BE2C (cell line): ENCODE measurements at regions not wholly inside any gene's neighbourhood (a gene's known extent, or its start where the extent isn't known, plus 50 kb on each side); places are given as distances from the start of the nearest gene placed in this dataset.

ENCODE experiments used
- DNase-seq: peaks from one replicate; pipeline ENCODE4 v3.0.0-alpha.2; 2020
- H3K27me3 ChIP-seq: fragments of 250-450 bp; sonication (Bioruptor Pico); 2 replicates; pipeline ENCODE4 v1.5.1; 2020; ENCODE audit warnings: mild to moderate bottlenecking
- H3K36me3 ChIP-seq: fragments of 250-450 bp; sonication (Bioruptor Pico); 2 replicates; pipeline ENCODE4 v1.5.1; 2020; ENCODE audit warnings: mild to moderate bottlenecking
- H3K4me1 ChIP-seq: fragments of 250-450 bp; sonication (Bioruptor Pico); 2 replicates; pipeline ENCODE4 v1.5.1; 2020
- H3K4me3 ChIP-seq: 2 replicates; pipeline ENCODE4 v1.5.1; 2011; ENCODE audit warnings: low read depth, low read length
- H3K9me3 ChIP-seq: fragments of 250-450 bp; sonication (Bioruptor Pico); 2 replicates; pipeline ENCODE4 v1.5.1; 2020
- TF ChIP-seq, protein P1 (sequence below): IDR thresholded peaks from 2 replicates; pipeline ENCODE4 v1.5.1; 2012; ENCODE audit warnings: mild to moderate bottlenecking, low read depth, low read length

DNA sequence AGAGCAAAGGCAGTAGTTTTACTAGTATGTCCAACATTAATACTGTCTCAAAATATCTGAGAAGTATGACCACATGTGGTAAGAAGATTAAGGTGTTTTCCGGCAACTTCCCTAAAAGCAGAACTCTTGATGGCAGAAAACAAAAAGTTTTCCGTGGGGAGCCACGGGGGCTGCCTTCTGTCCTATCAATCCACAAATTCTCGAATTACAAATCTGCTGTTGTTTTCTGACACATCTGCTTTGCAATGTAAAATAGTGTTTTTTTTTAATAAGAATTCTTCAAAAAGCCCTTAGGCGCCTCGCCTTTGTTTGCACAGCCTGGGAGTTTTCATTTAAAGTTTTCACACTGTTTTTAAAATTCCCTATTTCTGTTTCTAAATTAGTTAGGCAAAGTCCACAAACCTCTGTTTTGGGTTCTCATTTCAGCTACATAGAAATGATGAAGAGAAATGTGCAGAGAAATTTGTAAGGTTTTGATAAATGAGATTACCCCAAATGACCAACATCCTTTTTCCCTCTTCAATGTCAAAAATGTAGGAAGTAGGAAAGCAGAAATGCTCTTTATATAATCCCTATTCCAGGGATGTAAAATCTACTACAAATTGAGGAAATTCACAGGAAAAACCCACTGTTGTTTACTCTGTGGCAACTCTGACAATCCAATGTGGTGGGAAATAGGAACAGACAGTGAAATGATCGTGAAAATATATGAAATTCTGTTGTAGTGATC, 385.8 kb downstream of the ZEB2 start:
- Histone ChIP-seq H3K27me3 (no peaks in the 10 kb centered on the region), H3K36me3 (no peaks in the 10 kb centered on the region), H3K9me3 (no peaks in the 10 kb centered on the region), H3K4me1 (no peaks in the 10 kb centered on the region), H3K4me3 (no peak overlapping the region)
- TF ChIP-seq, protein P1, sequence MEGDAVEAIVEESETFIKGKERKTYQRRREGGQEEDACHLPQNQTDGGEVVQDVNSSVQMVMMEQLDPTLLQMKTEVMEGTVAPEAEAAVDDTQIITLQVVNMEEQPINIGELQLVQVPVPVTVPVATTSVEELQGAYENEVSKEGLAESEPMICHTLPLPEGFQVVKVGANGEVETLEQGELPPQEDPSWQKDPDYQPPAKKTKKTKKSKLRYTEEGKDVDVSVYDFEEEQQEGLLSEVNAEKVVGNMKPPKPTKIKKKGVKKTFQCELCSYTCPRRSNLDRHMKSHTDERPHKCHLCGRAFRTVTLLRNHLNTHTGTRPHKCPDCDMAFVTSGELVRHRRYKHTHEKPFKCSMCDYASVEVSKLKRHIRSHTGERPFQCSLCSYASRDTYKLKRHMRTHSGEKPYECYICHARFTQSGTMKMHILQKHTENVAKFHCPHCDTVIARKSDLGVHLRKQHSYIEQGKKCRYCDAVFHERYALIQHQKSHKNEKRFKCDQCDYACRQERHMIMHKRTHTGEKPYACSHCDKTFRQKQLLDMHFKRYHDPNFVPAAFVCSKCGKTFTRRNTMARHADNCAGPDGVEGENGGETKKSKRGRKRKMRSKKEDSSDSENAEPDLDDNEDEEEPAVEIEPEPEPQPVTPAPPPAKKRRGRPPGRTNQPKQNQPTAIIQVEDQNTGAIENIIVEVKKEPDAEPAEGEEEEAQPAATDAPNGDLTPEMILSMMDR, result no peak
- no peak for DNase-seq

GRCh38 chr2:144132357-144132756, 387.6 kb downstream of the ZEB2 start:
- Histone ChIP-seq H3K4me1 (no peaks in the 10 kb centered on the region), H3K27me3 (no peaks in the 10 kb centered on the region), H3K9me3 (no peaks in the 10 kb centered on the region), H3K4me3 (no peak overlapping the region), H3K36me3 (no peaks in the 10 kb centered on the region)
- TF ChIP-seq, protein P1, result no peak
- DNase-seq, result no peak

GRCh38 chr2:144131042-144131441, 388.9 kb downstream of the ZEB2 start:
- TF ChIP-seq, protein P1, result no peak
- H3K4me3 ChIP-seq, result no peak overlapping the region
- no peaks in the 10 kb centered on the region for H3K9me3 ChIP-seq
- DNase-seq, result no peak
- H3K27me3 ChIP-seq, result no peaks in the 10 kb centered on the region
- H3K4me1 ChIP-seq, result no peaks in the 10 kb centered on the region
- H3K36me3 ChIP-seq, result no peaks in the 10 kb centered on the region

GRCh38 chr2:144130551-144130950, 389.4 kb downstream of the ZEB2 start:
- TF ChIP-seq, protein P1, result no peak
- H3K27me3 ChIP-seq, result no peaks in the 10 kb centered on the region
- H3K9me3 ChIP-seq, result no peaks in the 10 kb centered on the region
- H3K4me3 ChIP-seq, result no peak overlapping the region
- no peak for DNase-seq
- no peaks in the 10 kb centered on the region for H3K4me1 ChIP-seq
- H3K36me3 ChIP-seq, result no peaks in the 10 kb centered on the region

GRCh38 chr2:144128130-144128746, 391.7 kb downstream of the ZEB2 start:
- DNase-seq, result no peak
- Histone ChIP-seq H3K27me3 (no peaks in the 10 kb centered on the region), H3K9me3 (no peaks in the 10 kb centered on the region), H3K4me3 (no peak overlapping the region), H3K4me1 (no peaks in the 10 kb centered on the region), H3K36me3 (no peaks in the 10 kb centered on the region)
- TF ChIP-seq, protein P1, result no peak

DNA sequence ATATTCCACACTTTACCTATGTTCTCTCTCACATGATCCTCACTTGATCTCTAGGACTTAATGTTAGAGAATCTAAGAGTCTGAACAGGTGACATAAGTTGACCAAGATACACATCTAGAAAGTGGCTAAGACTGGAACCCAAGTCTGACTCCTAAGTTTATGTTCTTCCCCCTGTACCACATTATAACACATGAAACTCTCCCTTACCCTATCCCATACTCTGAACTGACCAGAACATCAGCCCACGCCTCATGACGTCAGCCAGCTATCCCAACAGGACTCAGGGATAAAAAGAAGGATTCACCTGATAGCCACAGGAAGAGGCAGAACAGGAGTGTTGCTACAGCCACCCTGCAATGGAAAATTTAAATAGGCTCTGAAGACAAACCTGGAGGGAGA, 392.2 kb downstream of the ZEB2 start:
- Histone ChIP-seq H3K4me3 (no peak overlapping the region), H3K27me3 (no peaks in the 10 kb centered on the region), H3K36me3 (no peaks in the 10 kb centered on the region), H3K4me1 (no peaks in the 10 kb centered on the region), H3K9me3 (no peaks in the 10 kb centered on the region)
- TF ChIP-seq, protein P1, result no peak
- no peak for DNase-seq
